Left ventricle myocardium inferior (tissue), 1 donor: ENCODE measurements at regions not wholly inside any gene's neighbourhood (a gene's known extent, or its start where the extent isn't known, plus 50 kb on each side); places are given as distances from the start of the nearest gene placed in this dataset.
A peak's percentile ranks its signal among the peaks of the same experiment; 100 is the strongest.

Experiments
- DNase-seq: peaks from one replicate; pipeline ENCODE4 v3.0.0-alpha.2; 2020
- H3K27ac ChIP-seq: fragments of 200-600 bp; replicated peaks from 2 replicates; pipeline ENCODE4 v1.8.0; 2021
- H3K27me3 ChIP-seq: fragments of 200-600 bp; 2 replicates; pipeline ENCODE4 v1.8.0; 2021; ENCODE audit warnings: low read depth
- H3K36me3 ChIP-seq: fragments of 200-600 bp; 2 replicates; pipeline ENCODE4 v1.8.0; 2021
- H3K4me1 ChIP-seq: fragments of 200-600 bp; 2 replicates; pipeline ENCODE4 v1.8.0; 2021
- H3K4me3 ChIP-seq: fragments of 200-600 bp; 2 replicates; pipeline ENCODE4 v1.8.0; 2021; ENCODE audit warnings: mild to moderate bottlenecking, moderate library complexity
- H3K9me3 ChIP-seq: fragments of 200-600 bp; replicated peaks from 2 replicates; pipeline ENCODE4 v1.8.0; 2021
- CTCF ChIP-seq: fragments of 200-600 bp; IDR thresholded peaks from 2 replicates; pipeline ENCODE4 v1.8.0; 2021; ENCODE audit warnings: antibody characterized with exemption, mild to moderate bottlenecking, borderline replicate concordance
- intact Hi-C: fragments of 100-400 bp; cut with micrococcal nuclease; formaldehyde crosslinking; loops from one replicate; pipeline ENCODE4 v1.11.0; 2022
- donor health status: DM: no; HTN: yes; CAD: no; lungs with severe emphysema.

DNA sequence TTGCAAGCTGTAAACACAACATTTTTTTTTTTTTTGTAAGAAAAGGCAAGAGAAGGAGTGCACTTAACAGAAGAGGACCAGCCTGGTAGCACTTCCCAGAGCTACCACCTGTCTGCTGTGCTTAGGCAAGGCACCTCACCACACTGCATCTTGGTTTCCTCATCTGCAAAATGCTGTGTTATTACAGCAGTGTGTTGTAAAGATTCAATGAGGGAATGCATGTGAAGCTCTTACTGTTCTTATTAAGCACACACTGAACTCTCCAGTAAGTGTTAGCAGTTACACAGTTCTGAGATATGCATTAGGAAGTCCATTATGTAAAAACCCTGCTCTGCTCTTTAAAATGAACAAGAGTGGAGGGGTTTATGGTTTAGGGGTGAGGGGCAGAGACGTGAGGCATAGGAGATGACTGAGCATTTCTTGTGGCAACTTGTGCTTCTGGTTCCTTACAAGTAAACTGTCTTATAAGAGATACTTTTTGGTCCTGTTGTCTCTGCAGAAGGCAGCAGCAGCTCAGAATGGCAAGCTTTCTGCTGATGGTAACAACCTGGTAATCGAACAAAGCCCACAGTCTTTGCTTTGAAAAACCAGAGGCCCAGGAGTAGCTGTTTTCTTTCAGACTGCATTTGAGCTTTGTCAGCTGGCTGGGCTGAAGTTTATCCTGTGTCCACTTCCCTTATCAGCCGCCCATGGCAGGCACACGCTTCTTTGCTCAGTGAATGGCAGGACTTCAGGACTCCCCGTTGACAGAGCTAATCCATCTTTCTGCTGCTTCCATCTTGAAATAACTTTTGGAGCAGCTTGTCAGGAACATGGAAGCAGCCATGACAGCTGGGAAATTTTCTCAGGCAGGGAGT, 98.8 kb upstream of the BMPER start:
- TF ChIP-seq CTCF, result no peak
- Histone ChIP-seq H3K36me3 (no peaks in the 10 kb centered on the region), H3K4me3 (no peak overlapping the region), H3K27me3 (peaks cover 15% of the 10 kb centered on the region), H3K27ac (peak overlapping the region; percentile 60), H3K9me3 (no peaks in the 10 kb centered on the region), H3K4me1 (peaks cover 21% of the 10 kb centered on the region)
- DNase-seq, result peak; percentile 59
- intact Hi-C loops, result no loop called here

DNA sequence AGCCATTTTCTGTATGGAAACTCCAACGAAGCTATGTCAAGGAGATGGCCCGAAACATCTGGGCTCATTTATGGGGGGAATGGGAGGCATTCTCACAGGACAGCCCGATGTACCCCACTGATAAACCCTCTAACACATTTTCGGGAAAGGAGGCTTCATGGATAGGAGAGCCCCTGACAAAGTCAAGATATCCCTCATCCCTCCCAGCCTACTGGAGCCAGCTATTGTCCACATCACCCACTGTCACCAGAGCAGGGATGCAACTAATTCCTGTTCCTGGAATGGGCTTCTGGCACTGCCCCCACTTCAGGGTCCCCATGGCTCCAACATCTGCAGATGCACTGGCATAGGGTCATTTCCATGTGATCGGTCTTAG, 98.2 kb upstream of the BMPER start:
- Histone ChIP-seq H3K9me3 (no peaks in the 10 kb centered on the region), H3K4me1 (peaks cover 21% of the 10 kb centered on the region), H3K4me3 (no peak overlapping the region), H3K27ac (peak overlapping the region; percentile 60), H3K27me3 (peaks cover 15% of the 10 kb centered on the region), H3K36me3 (no peaks in the 10 kb centered on the region)
- no peak for DNase-seq
- no peak for TF ChIP-seq CTCF
- intact Hi-C loops, result no loop called here

GRCh38 chr7:33807779-33808482, 97.4 kb upstream of the BMPER start:
- H3K4me1 ChIP-seq, result peaks cover 21% of the 10 kb centered on the region
- no peaks in the 10 kb centered on the region for H3K9me3 ChIP-seq
- no peak for DNase-seq
- H3K4me3 ChIP-seq, result no peak overlapping the region
- peak overlapping the region; percentile 60 for H3K27ac ChIP-seq
- intact Hi-C loops, result no loop called here
- peak; percentile 20 for TF ChIP-seq CTCF
- H3K36me3 ChIP-seq, result no peaks in the 10 kb centered on the region
- H3K27me3 ChIP-seq, result peaks cover 15% of the 10 kb centered on the region

DNA sequence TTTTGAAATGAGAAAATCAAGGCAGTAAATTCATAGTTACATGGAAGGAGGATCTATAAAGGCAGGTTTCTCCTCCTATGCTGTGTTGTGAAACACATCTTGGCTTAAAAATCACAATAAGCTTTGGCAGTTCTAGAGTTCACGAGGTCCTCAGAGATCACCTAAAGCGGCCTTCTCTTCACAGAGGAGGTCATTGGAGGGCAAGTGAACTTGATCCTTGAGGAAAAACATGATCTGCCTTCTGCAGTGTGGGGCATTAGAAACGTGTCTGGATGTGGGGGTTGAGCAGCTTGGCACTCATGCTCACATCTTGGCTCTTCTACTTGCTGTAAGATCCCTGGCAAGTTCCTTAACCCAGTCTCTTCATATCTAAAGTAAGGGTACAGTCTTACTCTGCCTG, 96.1 kb upstream of the BMPER start:
- Histone ChIP-seq H3K36me3 (no peaks in the 10 kb centered on the region), H3K27ac (no peak overlapping the region), H3K27me3 (peaks cover 15% of the 10 kb centered on the region), H3K4me1 (peaks cover 21% of the 10 kb centered on the region), H3K4me3 (no peak overlapping the region), H3K9me3 (no peaks in the 10 kb centered on the region)
- intact Hi-C loops, result no loop called here
- TF ChIP-seq CTCF, result no peak
- DNase-seq, result no peak

GRCh38 chr7:33810356-33810755, 95.0 kb upstream of the BMPER start:
- Histone ChIP-seq H3K36me3 (no peaks in the 10 kb centered on the region), H3K4me3 (no peak overlapping the region), H3K27ac (no peak overlapping the region), H3K4me1 (peaks cover 23% of the 10 kb centered on the region), H3K9me3 (no peaks in the 10 kb centered on the region), H3K27me3 (peaks cover 15% of the 10 kb centered on the region)
- TF ChIP-seq CTCF, result no peak
- intact Hi-C loops, result no loop called here
- DNase-seq, result no peak
